Activated CD4-positive, alpha-beta T cell treated with anti-CD3 and anti-CD28 coated beads, Interleukin-2, amount 50 U/mL, for 24 hours (primary cell): ENCODE measurements at regions not wholly inside any gene's neighbourhood (a gene's known extent, or its start where the extent isn't known, plus 50 kb on each side); places are given as distances from the start of the nearest gene placed in this dataset.
"Not testable (repeated sequence)": the region's sequence is repeated elsewhere in the genome, so short reads cannot be mapped to it uniquely, and the experiment has no call there.

Experiments used
- DNase-seq, 2 donors: peaks; one replicate each; pipeline ENCODE4 v3.0.0-alpha.2; 2020; ENCODE audit warnings: low read depth in 1 of 2, low spot score in 1 of 2

- DNase-seq = not testable (repeated sequence)
Measured at GRCh38 chr1:206359377-206359776, 110.9 kb upstream of the IKBKE start.

GRCh38 chr1:206361978-206362543 is 108.2 kb upstream of the IKBKE start:
- DNase-seq = not testable (repeated sequence)

GRCh38 chr1:206362994-206363393 is 107.3 kb upstream of the IKBKE start:
- DNase-seq = not testable (repeated sequence)

- not testable (repeated sequence) for DNase-seq
Measured at GRCh38 chr1:206365271-206365670, 105.0 kb upstream of the IKBKE start.

- DNase-seq = not testable (repeated sequence)
Measured at GRCh38 chr1:206366131-206366530, 104.1 kb upstream of the IKBKE start.

GRCh38 chr1:206366772-206367171 is 103.5 kb upstream of the IKBKE start:
- DNase-seq = not testable (repeated sequence)

GRCh38 chr1:206367955-206368622 is 102.2 kb upstream of the IKBKE start:
- DNase-seq = not testable (repeated sequence)

GRCh38 chr1:206374725-206375124 is 95.6 kb upstream of the IKBKE start:
- DNase-seq = not testable (repeated sequence)

GRCh38 chr1:206375552-206375951 is 94.7 kb upstream of the IKBKE start:
- DNase-seq = not testable (repeated sequence)

- not testable (repeated sequence) for DNase-seq
Measured at GRCh38 chr1:206378506-206378905, 91.8 kb upstream of the IKBKE start.

- DNase-seq = not testable (repeated sequence)
Measured at GRCh38 chr1:206379245-206379644, 91.0 kb upstream of the IKBKE start.

GRCh38 chr1:206380163-206380790 is 90.0 kb upstream of the IKBKE start:
- not testable (repeated sequence) for DNase-seq

GRCh38 chr1:206380791-206381610 is 89.3 kb upstream of the IKBKE start:
- DNase-seq = not testable (repeated sequence)

GRCh38 chr1:206384029-206384807 is 86.1 kb upstream of the IKBKE start:
- DNase-seq = peak in 1 of 2 donors; percentile 4

- DNase-seq = not testable (repeated sequence)
Measured at GRCh38 chr1:206384891-206385290, 85.4 kb upstream of the IKBKE start.

GRCh38 chr1:206387631-206388030 is 82.6 kb upstream of the IKBKE start:
- DNase-seq = not testable (repeated sequence)

- not testable (repeated sequence) for DNase-seq
Measured at GRCh38 chr1:206391903-206392302, 78.4 kb upstream of the IKBKE start.

GRCh38 chr1:206397501-206397900 is 72.8 kb upstream of the IKBKE start:
- not testable (repeated sequence) for DNase-seq

- not testable (repeated sequence) for DNase-seq
Measured at GRCh38 chr1:206398261-206398660, 72.0 kb upstream of the IKBKE start.

- DNase-seq = not testable (repeated sequence)
Measured at GRCh38 chr1:206403612-206404307, 66.5 kb upstream of the IKBKE start.
